Loucy (cell line): ENCODE measurements at regions not wholly inside any gene's neighbourhood (a gene's known extent, or its start where the extent isn't known, plus 50 kb on each side); places are given as distances from the start of the nearest gene placed in this dataset.

Source experiments
- H2AFZ ChIP-seq: fragments of 200-600 bp; sonication (generic); 2 replicates; pipeline ENCODE4 v1.6.0; 2016; ENCODE audit warnings: antibody characterized with exemption, mild to moderate bottlenecking, low read length, moderate library complexity
- H3F3A ChIP-seq: fragments of 200-600 bp; 2 replicates; pipeline ENCODE4 v1.6.0; 2016; ENCODE audit warnings: antibody characterized with exemption, low read depth, mild to moderate bottlenecking
- H3K27me3 ChIP-seq: fragments of 200-600 bp; sonication (generic); 2 replicates; pipeline ENCODE4 v1.6.1; 2014; ENCODE audit warnings: low read length, mild to moderate bottlenecking; ENCODE audit not compliant: insufficient read depth, poor library complexity, severe bottlenecking
- H3K36me3 ChIP-seq: fragments of 200-600 bp; sonication (generic); 2 replicates; pipeline ENCODE4 v1.6.1; 2016; ENCODE audit warnings: low read length; ENCODE audit not compliant: insufficient read depth
- H3K4me1 ChIP-seq: fragments of 200-600 bp; sonication (generic); 2 replicates; pipeline ENCODE4 v1.5.1; 2014; ENCODE audit warnings: low read length, mild to moderate bottlenecking; ENCODE audit not compliant: insufficient read depth, poor library complexity, severe bottlenecking
- H3K4me2 ChIP-seq: fragments of 200-600 bp; sonication (generic); 2 replicates; pipeline ENCODE4 v1.6.0; 2014; ENCODE audit warnings: antibody characterized with exemption, low read length, low read depth, mild to moderate bottlenecking; ENCODE audit not compliant: poor library complexity, severe bottlenecking
- H3K4me3 ChIP-seq: fragments of 200-600 bp; sonication (generic); 2 replicates; pipeline ENCODE4 v1.5.1; 2014; ENCODE audit warnings: low read length, mild to moderate bottlenecking, mixed read lengths; ENCODE audit not compliant: poor library complexity, severe bottlenecking
- H3K79me2 ChIP-seq: fragments of 200-600 bp; sonication (generic); 2 replicates; pipeline ENCODE4 v1.6.1; 2014; ENCODE audit warnings: low read length; ENCODE audit not compliant: insufficient read depth
- H3K9ac ChIP-seq: fragments of 200-600 bp; sonication (generic); 2 replicates; pipeline ENCODE4 v1.6.0; 2014; ENCODE audit warnings: mild to moderate bottlenecking, low read depth, low read length, moderate library complexity; ENCODE audit not compliant: poor library complexity, severe bottlenecking
- H3K9me2 ChIP-seq: fragments of 200-600 bp; sonication (generic); replicated peaks from 2 replicates; pipeline ENCODE4 v1.6.1; 2016; ENCODE audit warnings: low read depth, low read length, mixed read lengths
- H3K9me3 ChIP-seq: fragments of 200-600 bp; sonication (generic); 2 replicates; pipeline ENCODE4 v1.6.1; 2014; ENCODE audit warnings: mild to moderate bottlenecking, antibody characterized with exemption, low read length, low read depth; ENCODE audit not compliant: insufficient read depth
- H4K20me1 ChIP-seq: fragments of 200-600 bp; sonication (generic); 2 replicates; pipeline ENCODE4 v1.6.0; 2014; ENCODE audit warnings: antibody characterized with exemption, low read length, mild to moderate bottlenecking; ENCODE audit not compliant: insufficient read depth, poor library complexity, severe bottlenecking
- EZH2phosphoT487 ChIP-seq: fragments of 200-600 bp; IDR thresholded peaks from 2 replicates; pipeline ENCODE4 v1.6.1; 2018; ENCODE audit warnings: antibody characterized with exemption, mild to moderate bottlenecking, moderate library complexity, borderline replicate concordance
- TF ChIP-seq, protein P1 (sequence below): fragments of 200-600 bp; sonication (generic); conservative IDR thresholded peaks from 2 replicates; pipeline ENCODE4 v1.5.1; 2014; ENCODE audit warnings: mild to moderate bottlenecking, antibody characterized with exemption, low read length

DNA sequence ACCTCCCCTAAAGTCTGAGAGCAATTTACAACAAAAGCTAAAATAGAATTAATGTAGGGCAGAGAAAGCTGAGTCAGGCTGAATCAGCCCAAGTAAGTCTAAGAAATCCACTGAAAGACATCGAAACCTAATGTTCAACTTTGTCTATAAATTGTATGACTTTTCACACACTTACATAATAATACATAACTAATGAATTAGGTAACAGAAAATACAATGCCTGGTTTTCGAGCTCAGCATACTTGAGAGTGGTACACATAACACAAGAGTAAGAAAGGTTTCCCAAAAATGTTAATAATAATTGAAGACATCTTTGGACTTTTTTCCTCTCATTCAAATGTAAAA, 55.3 kb upstream of the VGLL4 start:
- no peak overlapping the region for H3K9ac ChIP-seq
- no peaks in the 10 kb centered on the region for H3K79me2 ChIP-seq

DNA sequence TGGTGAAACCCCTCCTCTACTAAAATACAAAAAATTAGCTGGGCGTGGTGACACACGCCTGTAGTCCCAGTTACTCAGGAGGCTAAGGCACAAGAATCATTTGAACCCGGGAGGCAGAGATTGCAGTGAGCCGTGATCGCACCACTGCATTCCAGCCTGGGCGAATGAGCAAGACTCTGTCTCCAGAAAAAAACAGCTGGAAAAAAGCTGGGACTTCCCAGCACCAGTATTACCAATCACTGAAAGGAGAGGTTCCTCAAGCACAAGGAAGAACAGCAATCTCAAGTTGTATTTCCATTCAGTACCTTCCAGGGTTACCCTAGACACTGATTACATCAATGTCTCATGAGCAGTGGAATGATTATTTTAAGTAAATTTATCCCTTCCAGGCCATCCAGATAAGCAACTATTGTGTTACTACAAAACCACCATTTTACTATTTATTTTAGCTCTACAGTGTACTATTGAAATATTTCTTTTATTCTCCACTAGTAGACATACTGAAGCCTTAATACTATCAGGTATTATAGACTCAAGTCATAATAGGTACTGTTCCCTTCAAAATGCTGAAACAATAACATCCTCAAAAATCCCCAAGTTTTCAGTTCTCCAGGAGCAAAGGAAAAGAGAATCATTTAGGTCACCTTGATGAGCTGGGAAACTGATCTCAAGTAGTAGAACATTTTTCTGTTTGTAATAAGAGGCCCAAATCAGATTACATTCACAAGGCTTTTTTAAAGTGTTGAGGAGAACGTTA, 54.8 kb upstream of the VGLL4 start:
- Histone ChIP-seq H3K9me3 (no peaks in the 10 kb centered on the region), H3K4me3 (no peak overlapping the region), H3K27me3 (no peaks in the 10 kb centered on the region), H3K4me1 (no peaks in the 10 kb centered on the region), H3K36me3 (no peaks in the 10 kb centered on the region), H3K79me2 (no peaks in the 10 kb centered on the region), H3K9me2 (no peaks in the 10 kb centered on the region), H3K9ac (no peak overlapping the region), H3F3A (no peaks in the 10 kb centered on the region), H3K4me2 (no peak overlapping the region), H2AFZ (no peak overlapping the region), H4K20me1 (no peaks in the 10 kb centered on the region)
- TF ChIP-seq EZH2phosphoT487: no peak
- TF ChIP-seq, protein P1, sequence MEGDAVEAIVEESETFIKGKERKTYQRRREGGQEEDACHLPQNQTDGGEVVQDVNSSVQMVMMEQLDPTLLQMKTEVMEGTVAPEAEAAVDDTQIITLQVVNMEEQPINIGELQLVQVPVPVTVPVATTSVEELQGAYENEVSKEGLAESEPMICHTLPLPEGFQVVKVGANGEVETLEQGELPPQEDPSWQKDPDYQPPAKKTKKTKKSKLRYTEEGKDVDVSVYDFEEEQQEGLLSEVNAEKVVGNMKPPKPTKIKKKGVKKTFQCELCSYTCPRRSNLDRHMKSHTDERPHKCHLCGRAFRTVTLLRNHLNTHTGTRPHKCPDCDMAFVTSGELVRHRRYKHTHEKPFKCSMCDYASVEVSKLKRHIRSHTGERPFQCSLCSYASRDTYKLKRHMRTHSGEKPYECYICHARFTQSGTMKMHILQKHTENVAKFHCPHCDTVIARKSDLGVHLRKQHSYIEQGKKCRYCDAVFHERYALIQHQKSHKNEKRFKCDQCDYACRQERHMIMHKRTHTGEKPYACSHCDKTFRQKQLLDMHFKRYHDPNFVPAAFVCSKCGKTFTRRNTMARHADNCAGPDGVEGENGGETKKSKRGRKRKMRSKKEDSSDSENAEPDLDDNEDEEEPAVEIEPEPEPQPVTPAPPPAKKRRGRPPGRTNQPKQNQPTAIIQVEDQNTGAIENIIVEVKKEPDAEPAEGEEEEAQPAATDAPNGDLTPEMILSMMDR: no peak

More for the DNA sequence above, 55.3 kb upstream of the VGLL4 start:
- H3K9me3 ChIP-seq: no peaks in the 10 kb centered on the region
- H3K4me1 ChIP-seq: no peaks in the 10 kb centered on the region
- no peaks in the 10 kb centered on the region for H3F3A ChIP-seq
- no peak overlapping the region for H3K4me3 ChIP-seq
- H2AFZ ChIP-seq: no peak overlapping the region
- TF ChIP-seq, protein P1: no peak
- no peak for TF ChIP-seq EZH2phosphoT487
- no peaks in the 10 kb centered on the region for H3K27me3 ChIP-seq
- H3K4me2 ChIP-seq: no peak overlapping the region
- H4K20me1 ChIP-seq: no peaks in the 10 kb centered on the region
- no peaks in the 10 kb centered on the region for H3K9me2 ChIP-seq
- H3K36me3 ChIP-seq: no peaks in the 10 kb centered on the region

DNA sequence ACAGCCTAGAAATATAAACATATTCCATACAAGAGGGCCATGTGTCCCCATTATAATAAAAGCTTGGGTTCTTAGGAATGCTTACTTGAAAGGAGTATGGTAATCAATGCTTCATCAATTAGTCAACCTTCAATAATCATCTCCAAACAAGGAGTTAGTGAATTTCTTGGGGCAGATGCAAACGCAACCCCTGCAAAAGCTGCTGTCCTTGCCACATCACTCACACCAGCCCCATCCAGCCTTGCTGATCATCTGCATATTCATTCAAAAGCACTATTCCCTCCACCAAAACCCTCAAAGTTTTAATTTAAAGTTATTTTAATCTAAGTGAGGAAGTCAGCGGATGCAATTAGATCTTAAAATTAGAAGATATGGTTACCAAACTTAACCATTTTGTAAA, 54.0 kb upstream of the VGLL4 start:
- Histone ChIP-seq H3K9me2 (no peaks in the 10 kb centered on the region), H3F3A (no peaks in the 10 kb centered on the region), H4K20me1 (no peaks in the 10 kb centered on the region), H3K9ac (no peak overlapping the region), H3K4me2 (no peak overlapping the region), H3K79me2 (no peaks in the 10 kb centered on the region), H3K27me3 (no peaks in the 10 kb centered on the region), H2AFZ (no peak overlapping the region), H3K4me3 (no peak overlapping the region), H3K36me3 (no peaks in the 10 kb centered on the region), H3K9me3 (no peaks in the 10 kb centered on the region), H3K4me1 (no peaks in the 10 kb centered on the region)
- TF ChIP-seq EZH2phosphoT487: no peak
- TF ChIP-seq, protein P1: no peak
